B cell (primary cell): ENCODE measurements at regions not wholly inside any gene's neighbourhood (a gene's known extent, or its start where the extent isn't known, plus 50 kb on each side); places are given as distances from the start of the nearest gene placed in this dataset.

ENCODE experiments used
- CTCF ChIP-seq: fragments of 200-600 bp; IDR thresholded peaks from one replicate; pipeline ENCODE4 v1.8.0; 2022; ENCODE audit warnings: antibody characterized with exemption, mild to moderate bottlenecking
- EZH2 ChIP-seq: IDR thresholded peaks from 2 replicates; pipeline ENCODE4 v1.6.1; 2012; ENCODE audit warnings: borderline replicate concordance, low read depth, mild to moderate bottlenecking, moderate library complexity, low read length; ENCODE audit not compliant: insufficient read depth, poor library complexity, severe bottlenecking

- TF ChIP-seq EZH2 (no peak), CTCF (no peak)
Measured at GRCh38 chr1:90850181-90850897, 133.2 kb upstream of the BARHL2 start.
